ENCODE measurements at regions not wholly inside any gene's neighbourhood (a gene's known extent, or its start where the extent isn't known, plus 50 kb on each side); places are given as distances from the start of the nearest gene placed in this dataset.

- TF ChIP-seq, protein P1, sequence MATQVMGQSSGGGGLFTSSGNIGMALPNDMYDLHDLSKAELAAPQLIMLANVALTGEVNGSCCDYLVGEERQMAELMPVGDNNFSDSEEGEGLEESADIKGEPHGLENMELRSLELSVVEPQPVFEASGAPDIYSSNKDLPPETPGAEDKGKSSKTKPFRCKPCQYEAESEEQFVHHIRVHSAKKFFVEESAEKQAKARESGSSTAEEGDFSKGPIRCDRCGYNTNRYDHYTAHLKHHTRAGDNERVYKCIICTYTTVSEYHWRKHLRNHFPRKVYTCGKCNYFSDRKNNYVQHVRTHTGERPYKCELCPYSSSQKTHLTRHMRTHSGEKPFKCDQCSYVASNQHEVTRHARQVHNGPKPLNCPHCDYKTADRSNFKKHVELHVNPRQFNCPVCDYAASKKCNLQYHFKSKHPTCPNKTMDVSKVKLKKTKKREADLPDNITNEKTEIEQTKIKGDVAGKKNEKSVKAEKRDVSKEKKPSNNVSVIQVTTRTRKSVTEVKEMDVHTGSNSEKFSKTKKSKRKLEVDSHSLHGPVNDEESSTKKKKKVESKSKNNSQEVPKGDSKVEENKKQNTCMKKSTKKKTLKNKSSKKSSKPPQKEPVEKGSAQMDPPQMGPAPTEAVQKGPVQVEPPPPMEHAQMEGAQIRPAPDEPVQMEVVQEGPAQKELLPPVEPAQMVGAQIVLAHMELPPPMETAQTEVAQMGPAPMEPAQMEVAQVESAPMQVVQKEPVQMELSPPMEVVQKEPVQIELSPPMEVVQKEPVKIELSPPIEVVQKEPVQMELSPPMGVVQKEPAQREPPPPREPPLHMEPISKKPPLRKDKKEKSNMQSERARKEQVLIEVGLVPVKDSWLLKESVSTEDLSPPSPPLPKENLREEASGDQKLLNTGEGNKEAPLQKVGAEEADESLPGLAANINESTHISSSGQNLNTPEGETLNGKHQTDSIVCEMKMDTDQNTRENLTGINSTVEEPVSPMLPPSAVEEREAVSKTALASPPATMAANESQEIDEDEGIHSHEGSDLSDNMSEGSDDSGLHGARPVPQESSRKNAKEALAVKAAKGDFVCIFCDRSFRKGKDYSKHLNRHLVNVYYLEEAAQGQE (IDR thresholded peaks at IDR 0.05; ENCODE audit: unreplicated experiment) = no peak
- TF ChIP-seq ZNF114 (CRISPR knock-in tag; IDR thresholded peaks at IDR 0.05) (no peak), EZH2 (IDR thresholded peaks at IDR 0.05; ENCODE audit: low read depth, unreplicated experiment) (no peak), POLR2AphosphoS5 (IDR thresholded peaks at IDR 0.05; ENCODE audit: low read depth) (no peak), JUNB (IDR thresholded peaks at IDR 0.05; ENCODE audit: unreplicated experiment) (no peak), EZH2phosphoT487 (IDR thresholded peaks at IDR 0.05; ENCODE audit: unreplicated experiment) (no peak)
Measured at GRCh38 chr2:117360586-117360985, 453.9 kb upstream of the DDX18 start (continued).

GRCh38 chr2:117378653-117379052 lies 435.8 kb upstream of the DDX18 start:
- Mint-ChIP-seq H3K27me3 (ENCODE audit: insufficient read depth, low read depth, poor library complexity) (peaks cover 3% of the 10 kb centered on the region), H3K4me3 (no peak overlapping the region), H3K9me3 (no peaks in the 10 kb centered on the region), H3K36me3 (ENCODE audit: low read depth) (no peaks in the 10 kb centered on the region), H3K4me1 (peaks cover 4% of the 10 kb centered on the region), H3K27ac (no peak overlapping the region)
- no peak overlapping the region for H3K27ac ChIP-seq (ENCODE audit: low read depth)
- DNase-seq (ENCODE audit: low spot score) = no peak
- no peaks in the 10 kb centered on the region for H4K20me1 ChIP-seq (replicated peaks; ENCODE audit: insufficient read depth)
- no peaks in the 10 kb centered on the region for H3F3A ChIP-seq (replicated peaks; ENCODE audit: low read depth)
- H3K9me2 ChIP-seq (ENCODE audit: insufficient read depth) = no peaks in the 10 kb centered on the region
- H3K4me1 ChIP-seq (ENCODE audit: insufficient read depth) = no peaks in the 10 kb centered on the region; the same call in 1 of the 2 replicates
- no peak for ATAC-seq
- H3K79me2 ChIP-seq (replicated peaks; ENCODE audit: insufficient read depth) = no peaks in the 10 kb centered on the region
- TF ChIP-seq JUNB (IDR thresholded peaks at IDR 0.05; ENCODE audit: unreplicated experiment) = no peak
- TF ChIP-seq, protein P2, sequence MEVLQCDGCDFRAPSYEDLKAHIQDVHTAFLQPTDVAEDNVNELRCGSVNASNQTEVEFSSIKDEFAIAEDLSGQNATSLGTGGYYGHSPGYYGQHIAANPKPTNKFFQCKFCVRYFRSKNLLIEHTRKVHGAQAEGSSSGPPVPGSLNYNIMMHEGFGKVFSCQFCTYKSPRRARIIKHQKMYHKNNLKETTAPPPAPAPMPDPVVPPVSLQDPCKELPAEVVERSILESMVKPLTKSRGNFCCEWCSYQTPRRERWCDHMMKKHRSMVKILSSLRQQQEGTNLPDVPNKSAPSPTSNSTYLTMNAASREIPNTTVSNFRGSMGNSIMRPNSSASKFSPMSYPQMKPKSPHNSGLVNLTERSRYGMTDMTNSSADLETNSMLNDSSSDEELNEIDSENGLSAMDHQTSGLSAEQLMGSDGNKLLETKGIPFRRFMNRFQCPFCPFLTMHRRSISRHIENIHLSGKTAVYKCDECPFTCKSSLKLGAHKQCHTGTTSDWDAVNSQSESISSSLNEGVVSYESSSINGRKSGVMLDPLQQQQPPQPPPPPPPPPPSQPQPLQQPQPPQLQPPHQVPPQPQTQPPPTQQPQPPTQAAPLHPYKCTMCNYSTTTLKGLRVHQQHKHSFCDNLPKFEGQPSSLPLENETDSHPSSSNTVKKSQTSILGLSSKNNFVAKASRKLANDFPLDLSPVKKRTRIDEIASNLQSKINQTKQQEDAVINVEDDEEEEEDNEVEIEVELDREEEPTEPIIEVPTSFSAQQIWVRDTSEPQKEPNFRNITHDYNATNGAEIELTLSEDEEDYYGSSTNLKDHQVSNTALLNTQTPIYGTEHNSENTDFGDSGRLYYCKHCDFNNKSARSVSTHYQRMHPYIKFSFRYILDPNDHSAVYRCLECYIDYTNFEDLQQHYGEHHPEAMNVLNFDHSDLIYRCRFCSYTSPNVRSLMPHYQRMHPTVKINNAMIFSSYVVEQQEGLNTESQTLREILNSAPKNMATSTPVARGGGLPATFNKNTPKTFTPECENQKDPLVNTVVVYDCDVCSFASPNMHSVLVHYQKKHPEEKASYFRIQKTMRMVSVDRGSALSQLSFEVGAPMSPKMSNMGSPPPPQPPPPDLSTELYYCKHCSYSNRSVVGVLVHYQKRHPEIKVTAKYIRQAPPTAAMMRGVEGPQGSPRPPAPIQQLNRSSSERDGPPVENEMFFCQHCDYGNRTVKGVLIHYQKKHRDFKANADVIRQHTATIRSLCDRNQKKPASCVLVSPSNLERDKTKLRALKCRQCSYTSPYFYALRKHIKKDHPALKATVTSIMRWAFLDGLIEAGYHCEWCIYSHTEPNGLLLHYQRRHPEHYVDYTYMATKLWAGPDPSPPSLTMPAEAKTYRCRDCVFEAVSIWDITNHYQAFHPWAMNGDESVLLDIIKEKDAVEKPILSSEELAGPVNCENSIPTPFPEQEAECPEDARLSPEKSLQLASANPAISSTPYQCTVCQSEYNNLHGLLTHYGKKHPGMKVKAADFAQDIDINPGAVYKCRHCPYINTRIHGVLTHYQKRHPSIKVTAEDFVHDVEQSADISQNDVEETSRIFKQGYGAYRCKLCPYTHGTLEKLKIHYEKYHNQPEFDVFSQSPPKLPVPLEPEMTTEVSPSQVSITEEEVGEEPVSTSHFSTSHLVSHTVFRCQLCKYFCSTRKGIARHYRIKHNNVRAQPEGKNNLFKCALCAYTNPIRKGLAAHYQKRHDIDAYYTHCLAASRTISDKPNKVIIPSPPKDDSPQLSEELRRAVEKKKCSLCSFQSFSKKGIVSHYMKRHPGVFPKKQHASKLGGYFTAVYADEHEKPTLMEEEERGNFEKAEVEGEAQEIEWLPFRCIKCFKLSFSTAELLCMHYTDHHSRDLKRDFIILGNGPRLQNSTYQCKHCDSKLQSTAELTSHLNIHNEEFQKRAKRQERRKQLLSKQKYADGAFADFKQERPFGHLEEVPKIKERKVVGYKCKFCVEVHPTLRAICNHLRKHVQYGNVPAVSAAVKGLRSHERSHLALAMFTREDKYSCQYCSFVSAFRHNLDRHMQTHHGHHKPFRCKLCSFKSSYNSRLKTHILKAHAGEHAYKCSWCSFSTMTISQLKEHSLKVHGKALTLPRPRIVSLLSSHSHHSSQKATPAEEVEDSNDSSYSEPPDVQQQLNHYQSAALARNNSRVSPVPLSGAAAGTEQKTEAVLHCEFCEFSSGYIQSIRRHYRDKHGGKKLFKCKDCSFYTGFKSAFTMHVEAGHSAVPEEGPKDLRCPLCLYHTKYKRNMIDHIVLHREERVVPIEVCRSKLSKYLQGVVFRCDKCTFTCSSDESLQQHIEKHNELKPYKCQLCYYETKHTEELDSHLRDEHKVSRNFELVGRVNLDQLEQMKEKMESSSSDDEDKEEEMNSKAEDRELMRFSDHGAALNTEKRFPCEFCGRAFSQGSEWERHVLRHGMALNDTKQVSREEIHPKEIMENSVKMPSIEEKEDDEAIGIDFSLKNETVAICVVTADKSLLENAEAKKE (CRISPR knock-in tag; IDR thresholded peaks at IDR 0.05) = no peak
- no peak overlapping the region for H3K4me3 ChIP-seq
- H3K4me2 ChIP-seq = no peak overlapping the region
- H3K36me3 ChIP-seq (ENCODE audit: insufficient read depth) = no peaks in the 10 kb centered on the region
- no peaks in the 10 kb centered on the region for H3K27me3 ChIP-seq (ENCODE audit: insufficient read depth)
- no peak overlapping the region for H2AFZ ChIP-seq
